Suprapubic skin (tissue), 4 donors: ENCODE measurements at regions not wholly inside any gene's neighbourhood (a gene's known extent, or its start where the extent isn't known, plus 50 kb on each side); places are given as distances from the start of the nearest gene placed in this dataset.
"Not testable (repeated sequence)": the region's sequence is repeated elsewhere in the genome, so short reads cannot be mapped to it uniquely, and the experiment has no call there.

Experiments
- DNase-seq, 2 donors: peaks; one replicate each; pipeline ENCODE4 v3.0.0-alpha.2; 2019; ENCODE audit warnings: low spot score in 2 of 2
- H3K27ac ChIP-seq: fragments of 200-600 bp; sonication (generic); one replicate; pipeline ENCODE4 v1.5.1; 2019
- H3K27me3 ChIP-seq: fragments of 200-600 bp; sonication (generic); one replicate; pipeline ENCODE4 v1.5.1; 2019
- H3K36me3 ChIP-seq: fragments of 200-600 bp; sonication (generic); one replicate; pipeline ENCODE4 v1.5.1; 2019
- H3K4me1 ChIP-seq: fragments of 200-600 bp; sonication (generic); one replicate; pipeline ENCODE4 v1.5.1; 2019
- H3K4me3 ChIP-seq: fragments of 200-600 bp; sonication (generic); one replicate; pipeline ENCODE4 v1.5.1; 2019; ENCODE audit warnings: mild to moderate bottlenecking
- H3K9me3 ChIP-seq: fragments of 200-600 bp; sonication (generic); one replicate; pipeline ENCODE4 v1.5.1; 2019
- EP300 ChIP-seq: sonication (generic); formaldehyde crosslinking; IDR thresholded peaks from one replicate; pipeline ENCODE4 v1.6.1; 2017; ENCODE audit warnings: antibody characterized with exemption
- POLR2A ChIP-seq, 2 donors: fragments of 450-650 bp; IDR thresholded peaks; one replicate each; pipeline ENCODE4 v1.6.1; 2017; ENCODE audit warnings: antibody characterized with exemption in 2 of 2, mild to moderate bottlenecking in 2 of 2, moderate library complexity in 2 of 2
- POLR2AphosphoS5 ChIP-seq, 3 donors: sonication (generic); formaldehyde crosslinking; IDR thresholded peaks; one replicate each; pipeline ENCODE4 v1.6.1; 2017; ENCODE audit warnings: antibody characterized with exemption in 3 of 3
- WGBS: methylation state at CpG from one replicate; pipeline ENCODE4 v1.1.5; 2018; 5-methylcytosine and 5-hydroxymethylcytosine counted together
- TF ChIP-seq, protein P1 (sequence below), 2 donors: fragments of 200-600 bp in 1 of 2; fragments of 450-650 bp in 1 of 2; sonication (generic) in 1 of 2; IDR thresholded peaks; one replicate each; pipeline ENCODE4 v1.5.1; 2016 to 2019; ENCODE audit warnings: antibody characterized with exemption in 2 of 2, mild to moderate bottlenecking in 1 of 2, moderate library complexity in 1 of 2

DNA sequence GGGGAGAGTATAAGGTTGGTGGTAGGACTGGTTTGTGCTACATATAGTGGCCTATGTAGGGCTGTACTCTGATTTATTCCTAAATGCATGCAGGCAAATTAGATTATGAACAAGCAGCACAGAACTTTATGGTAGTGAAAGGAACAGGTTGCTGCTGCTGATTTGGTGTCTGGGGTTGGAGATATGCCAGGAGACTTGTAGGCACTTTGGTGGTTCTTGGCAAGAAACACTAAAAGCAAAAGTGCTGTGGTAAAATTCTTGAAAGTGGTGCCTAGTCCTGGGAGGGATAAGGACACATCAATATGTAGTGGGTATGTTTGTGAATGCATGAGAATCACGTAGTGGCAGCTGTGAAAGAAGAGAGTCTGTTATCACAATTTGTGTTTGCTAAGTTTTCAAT, 2126.0 kb downstream of the TP53TG3F start:
- Histone ChIP-seq H3K9me3 (no peaks in the 10 kb centered on the region), H3K27me3 (no peaks in the 10 kb centered on the region), H3K4me3 (no peak overlapping the region), H3K27ac (no peak overlapping the region), H3K36me3 (no peaks in the 10 kb centered on the region), H3K4me1 (no peaks in the 10 kb centered on the region)
- 48% methylated on average over 1 of the region's 1 CpG for WGBS
- DNase-seq, result no peak
- TF ChIP-seq POLR2AphosphoS5 (IDR thresholded peaks at IDR 0.05), result no peak
- TF ChIP-seq, protein P1, sequence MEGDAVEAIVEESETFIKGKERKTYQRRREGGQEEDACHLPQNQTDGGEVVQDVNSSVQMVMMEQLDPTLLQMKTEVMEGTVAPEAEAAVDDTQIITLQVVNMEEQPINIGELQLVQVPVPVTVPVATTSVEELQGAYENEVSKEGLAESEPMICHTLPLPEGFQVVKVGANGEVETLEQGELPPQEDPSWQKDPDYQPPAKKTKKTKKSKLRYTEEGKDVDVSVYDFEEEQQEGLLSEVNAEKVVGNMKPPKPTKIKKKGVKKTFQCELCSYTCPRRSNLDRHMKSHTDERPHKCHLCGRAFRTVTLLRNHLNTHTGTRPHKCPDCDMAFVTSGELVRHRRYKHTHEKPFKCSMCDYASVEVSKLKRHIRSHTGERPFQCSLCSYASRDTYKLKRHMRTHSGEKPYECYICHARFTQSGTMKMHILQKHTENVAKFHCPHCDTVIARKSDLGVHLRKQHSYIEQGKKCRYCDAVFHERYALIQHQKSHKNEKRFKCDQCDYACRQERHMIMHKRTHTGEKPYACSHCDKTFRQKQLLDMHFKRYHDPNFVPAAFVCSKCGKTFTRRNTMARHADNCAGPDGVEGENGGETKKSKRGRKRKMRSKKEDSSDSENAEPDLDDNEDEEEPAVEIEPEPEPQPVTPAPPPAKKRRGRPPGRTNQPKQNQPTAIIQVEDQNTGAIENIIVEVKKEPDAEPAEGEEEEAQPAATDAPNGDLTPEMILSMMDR (IDR thresholded peaks at IDR 0.05), result no peak
- no peak for TF ChIP-seq EP300
- TF ChIP-seq POLR2A (IDR thresholded peaks at IDR 0.05), result no peak

DNA sequence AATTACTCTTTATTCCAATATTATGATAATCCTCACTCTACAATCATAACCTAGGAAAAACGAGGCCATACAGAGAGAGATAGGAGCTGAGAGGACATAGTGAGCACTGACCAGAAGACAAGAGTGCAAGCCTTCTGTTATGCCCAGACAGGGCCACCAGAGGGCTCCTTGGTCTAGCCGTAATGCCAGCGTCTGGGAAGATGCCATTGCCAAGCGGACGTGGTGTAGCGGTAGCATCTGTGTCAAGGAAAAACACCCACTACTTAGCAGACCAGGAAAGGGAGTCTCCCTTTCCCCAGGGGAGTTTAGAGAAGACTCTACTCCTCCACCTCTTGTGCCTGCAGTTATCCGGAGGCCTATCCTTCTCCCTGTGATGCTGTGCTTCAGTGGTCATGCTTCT, 2131.5 kb downstream of the TP53TG3F start:
- not testable (repeated sequence) for H3K4me3 ChIP-seq, H3K36me3 ChIP-seq, H3K9me3 ChIP-seq, H3K27me3 ChIP-seq, DNase-seq, H3K27ac ChIP-seq, H3K4me1 ChIP-seq
- 70% methylated on average over 7 of the region's 7 CpGs for WGBS

DNA sequence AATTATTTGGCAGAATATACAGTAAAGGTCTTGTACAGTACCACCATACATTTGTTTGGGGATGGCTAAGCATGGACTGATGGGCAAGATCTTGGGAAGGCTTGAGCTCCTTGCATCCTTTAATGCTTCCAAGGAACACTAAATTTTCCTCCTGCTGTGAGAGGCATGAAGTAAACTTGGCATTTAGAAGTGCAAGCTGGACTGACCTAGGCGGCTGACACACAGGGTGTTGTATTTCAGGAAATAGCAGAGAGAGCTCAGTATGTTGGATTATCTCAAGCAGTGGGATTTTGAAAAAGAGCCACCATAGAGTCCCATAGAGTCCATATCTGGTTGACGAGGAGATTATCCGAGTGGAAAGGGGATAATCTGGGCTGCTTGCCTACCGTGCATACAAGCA, 2137.1 kb downstream of the TP53TG3F start:
- Histone ChIP-seq H3K36me3 (no peaks in the 10 kb centered on the region), H3K27ac (no peak overlapping the region), H3K4me1 (no peaks in the 10 kb centered on the region), H3K27me3 (no peaks in the 10 kb centered on the region), H3K4me3 (no peak overlapping the region), H3K9me3 (no peaks in the 10 kb centered on the region)
- 79% methylated on average over 4 of the region's 4 CpGs for WGBS
- no peak for DNase-seq
- TF ChIP-seq EP300, result no peak
- TF ChIP-seq POLR2A (IDR thresholded peaks at IDR 0.05), result no peak
- TF ChIP-seq, protein P1 (IDR thresholded peaks at IDR 0.05), result no peak

DNA sequence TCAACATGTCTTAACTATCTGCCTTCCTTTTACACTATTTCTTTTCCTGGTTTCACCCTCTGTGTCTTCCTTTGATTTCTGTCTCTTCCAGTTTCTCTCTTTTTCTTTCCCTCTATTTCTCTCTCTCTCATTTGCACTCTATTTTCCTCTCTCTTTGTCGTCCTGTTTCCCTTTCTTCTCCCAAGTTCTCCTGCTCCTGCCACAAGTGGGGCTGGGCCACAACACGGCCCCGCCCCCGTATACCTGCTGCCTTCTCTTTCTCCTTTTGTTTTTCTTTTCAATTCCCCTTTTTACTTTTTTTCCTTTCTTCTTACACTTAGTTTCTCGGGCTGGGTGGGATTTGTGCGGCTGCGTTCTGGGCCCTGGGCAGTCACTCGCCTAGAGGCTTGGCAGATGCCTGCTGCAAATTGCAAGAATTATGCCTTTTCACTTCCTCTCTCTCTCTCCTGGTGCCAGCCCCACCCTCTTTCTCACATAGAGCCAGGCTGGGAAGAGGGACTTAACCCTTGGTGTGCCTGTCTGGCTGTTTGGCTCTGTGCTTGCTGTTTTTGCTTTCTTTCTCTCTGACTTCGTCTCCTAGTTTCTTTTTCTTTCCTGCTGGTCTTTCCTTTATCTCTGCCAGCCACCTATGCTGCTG, 2139.4 kb downstream of the TP53TG3F start:
- Histone ChIP-seq H3K4me1 (no peaks in the 10 kb centered on the region), H3K36me3 (no peaks in the 10 kb centered on the region), H3K27ac (peak overlapping the region; percentile 52), H3K4me3 (peak overlapping the region; percentile 3), H3K9me3 (no peaks in the 10 kb centered on the region), H3K27me3 (no peaks in the 10 kb centered on the region)
- DNase-seq, result no peak
- no peak for TF ChIP-seq POLR2A (IDR thresholded peaks at IDR 0.05)
- no peak for TF ChIP-seq EP300
- no peak for TF ChIP-seq POLR2AphosphoS5 (IDR thresholded peaks at IDR 0.05)
- TF ChIP-seq, protein P1 (IDR thresholded peaks at IDR 0.05), result no peak
- 53% methylated on average over 9 of the region's 9 CpGs for WGBS

DNA sequence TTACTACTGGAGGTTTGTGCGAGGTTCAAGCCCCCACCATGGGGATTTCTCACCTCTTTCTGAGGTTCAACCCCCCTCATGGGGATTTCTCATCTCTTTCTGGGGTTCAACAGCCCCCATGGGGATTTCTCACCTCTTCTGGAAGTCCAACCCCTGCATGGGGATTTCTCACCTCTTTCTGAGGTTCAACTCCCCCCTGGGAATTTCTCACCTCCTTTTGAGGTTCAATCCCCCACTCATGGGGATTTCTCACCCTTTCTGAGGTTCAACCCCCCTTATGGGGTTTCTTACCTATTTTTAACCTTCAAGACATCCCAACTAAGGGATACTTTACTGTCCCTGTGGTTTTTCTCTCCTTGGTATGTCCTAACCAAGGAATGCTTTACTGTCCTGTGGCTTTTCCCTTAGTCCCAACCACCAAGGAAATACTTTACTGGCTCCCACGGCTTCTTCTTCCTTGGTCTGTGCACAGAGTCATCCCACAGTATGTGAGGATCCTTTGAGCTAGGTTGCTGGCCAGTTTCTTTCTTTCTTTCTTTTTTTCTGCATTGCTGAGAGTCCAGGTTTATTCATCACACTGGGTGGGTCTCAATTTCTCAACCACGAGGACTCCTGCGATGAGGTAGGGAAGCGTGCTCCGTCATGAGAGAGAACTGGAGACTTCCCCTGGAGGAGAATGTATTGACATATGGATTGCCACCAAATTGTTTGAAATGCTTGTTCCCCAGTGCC, 2140.2 kb downstream of the TP53TG3F start:
- TF ChIP-seq POLR2A (IDR thresholded peaks at IDR 0.05) (no peak), EP300 (no peak), POLR2AphosphoS5 (IDR thresholded peaks at IDR 0.05) (no peak)
- TF ChIP-seq, protein P1 (IDR thresholded peaks at IDR 0.05), result no peak
- peak overlapping the region; percentile 52 for H3K27ac ChIP-seq
- H3K36me3 ChIP-seq, result no peaks in the 10 kb centered on the region
- peak overlapping the region; percentile 3 for H3K4me3 ChIP-seq
- no peaks in the 10 kb centered on the region for H3K9me3 ChIP-seq
- DNase-seq, result no peak
- 50% methylated on average over 6 of the region's 6 CpGs for WGBS
- no peaks in the 10 kb centered on the region for H3K27me3 ChIP-seq
- no peaks in the 10 kb centered on the region for H3K4me1 ChIP-seq

DNA sequence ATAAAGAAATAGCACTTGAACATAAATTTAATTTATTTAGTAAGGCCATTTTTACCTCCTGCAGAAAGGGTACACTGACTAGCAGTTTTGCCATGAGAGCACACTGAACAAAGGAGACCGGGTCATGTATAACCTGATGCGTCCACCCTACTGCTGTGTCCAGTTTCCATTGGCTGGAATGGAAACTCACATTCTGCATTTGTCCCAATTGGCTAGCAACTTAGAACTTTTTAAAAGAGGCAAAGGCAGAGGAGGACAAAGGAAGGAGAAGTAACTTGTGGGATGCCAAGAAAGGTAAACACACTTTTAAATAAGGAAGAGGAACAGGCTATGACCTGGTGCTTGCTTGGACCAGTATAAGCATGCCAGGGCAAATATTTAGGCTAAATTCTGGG, 2140.7 kb downstream of the TP53TG3F start:
- H3K9me3 ChIP-seq, H3K4me1 ChIP-seq, H3K27ac ChIP-seq, H3K36me3 ChIP-seq, DNase-seq, H3K27me3 ChIP-seq, H3K4me3 ChIP-seq: not testable (repeated sequence)
- 70% methylated on average over 2 of the region's 2 CpGs for WGBS
